Prostate gland (tissue), 2 donors: ENCODE measurements at regions not wholly inside any gene's neighbourhood (a gene's known extent, or its start where the extent isn't known, plus 50 kb on each side); places are given as distances from the start of the nearest gene placed in this dataset.

ENCODE experiments used
- POLR2A ChIP-seq: fragments of 450-650 bp; IDR thresholded peaks from one replicate; pipeline ENCODE4 v1.6.1; 2016; ENCODE audit warnings: antibody characterized with exemption, mild to moderate bottlenecking
- POLR2AphosphoS5 ChIP-seq: sonication (generic); formaldehyde crosslinking; IDR thresholded peaks from one replicate; pipeline ENCODE4 v1.6.1; 2017; ENCODE audit warnings: antibody characterized with exemption
- TF ChIP-seq, protein P1 (sequence below), 4 experiments: fragments of 200-600 bp in 2 of 4; fragments of 450-650 bp in 2 of 4; sonication (generic) in 2 of 4; IDR thresholded peaks; 1 replicate in 3 of 4; 2 replicates in 1 of 4; pipeline ENCODE4 v1.5.1; 2016 to 2019; ENCODE audit warnings: antibody characterized with exemption in 4 of 4, mild to moderate bottlenecking in 2 of 4, moderate library complexity in 2 of 4

DNA sequence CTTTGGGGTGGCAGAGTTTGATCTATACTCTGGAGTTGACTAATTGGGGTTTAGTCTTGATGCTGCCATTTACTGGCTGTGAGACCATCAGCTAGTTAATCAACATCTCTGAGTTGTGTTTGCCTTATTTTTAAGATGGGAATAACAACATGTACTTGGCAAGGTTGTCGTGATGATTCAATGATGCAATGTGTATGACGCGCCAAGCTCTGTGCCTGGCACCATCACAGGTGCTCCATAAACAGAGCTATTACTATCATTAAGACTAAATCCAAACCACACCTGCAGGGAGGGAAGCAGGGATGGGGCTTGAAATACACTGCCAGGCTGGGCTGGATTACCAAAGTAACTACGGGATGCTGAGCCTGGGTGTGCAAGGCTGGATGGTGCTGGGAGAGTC is 60.1 kb upstream of the E2F3 start:
- TF ChIP-seq, protein P1, sequence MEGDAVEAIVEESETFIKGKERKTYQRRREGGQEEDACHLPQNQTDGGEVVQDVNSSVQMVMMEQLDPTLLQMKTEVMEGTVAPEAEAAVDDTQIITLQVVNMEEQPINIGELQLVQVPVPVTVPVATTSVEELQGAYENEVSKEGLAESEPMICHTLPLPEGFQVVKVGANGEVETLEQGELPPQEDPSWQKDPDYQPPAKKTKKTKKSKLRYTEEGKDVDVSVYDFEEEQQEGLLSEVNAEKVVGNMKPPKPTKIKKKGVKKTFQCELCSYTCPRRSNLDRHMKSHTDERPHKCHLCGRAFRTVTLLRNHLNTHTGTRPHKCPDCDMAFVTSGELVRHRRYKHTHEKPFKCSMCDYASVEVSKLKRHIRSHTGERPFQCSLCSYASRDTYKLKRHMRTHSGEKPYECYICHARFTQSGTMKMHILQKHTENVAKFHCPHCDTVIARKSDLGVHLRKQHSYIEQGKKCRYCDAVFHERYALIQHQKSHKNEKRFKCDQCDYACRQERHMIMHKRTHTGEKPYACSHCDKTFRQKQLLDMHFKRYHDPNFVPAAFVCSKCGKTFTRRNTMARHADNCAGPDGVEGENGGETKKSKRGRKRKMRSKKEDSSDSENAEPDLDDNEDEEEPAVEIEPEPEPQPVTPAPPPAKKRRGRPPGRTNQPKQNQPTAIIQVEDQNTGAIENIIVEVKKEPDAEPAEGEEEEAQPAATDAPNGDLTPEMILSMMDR (IDR thresholded peaks at IDR 0.05) = no peak
- TF ChIP-seq POLR2A (no peak), POLR2AphosphoS5 (peak; percentile 52)
